ENCODE measurements at regions not wholly inside any gene's neighbourhood (a gene's known extent, or its start where the extent isn't known, plus 50 kb on each side); places are given as distances from the start of the nearest gene placed in this dataset.

- Histone ChIP-seq H3K27ac (no peak overlapping the region), H3K36me3 (no peaks in the 10 kb centered on the region), H3K4me3 (no peak overlapping the region), H3K9me3 (peaks cover 0 to 21% (median 6%) of the 10 kb centered on the region in 8 donors), H3K27me3 (replicated peaks in 1 of 7) (peaks cover 0 to 22% (median 0%) of the 10 kb centered on the region in 7 donors), H3K4me1 (no peaks in the 10 kb centered on the region)
- TF ChIP-seq POLR2A (IDR thresholded peaks at IDR 0.05) = no peak
- no peak for TF ChIP-seq CTCF (IDR thresholded peaks at IDR 0.05 in 8 of 11, conservative IDR thresholded peaks at IDR 0.05 in 3 of 11)
- TF ChIP-seq POLR2AphosphoS5 (IDR thresholded peaks at IDR 0.05) = no peak
- intact Hi-C loops (cut with DNase I; ENCODE audit: low total_unique reads) = no loop called here
- DNase-seq = no peak
- 84 to 91% (median 89%) methylated on average over 11 of the region's 11 CpGs for WGBS, 5 donors
These were observed 244.7 kb downstream of the EIPR1 start for GRCh38 chr2:3132966-3133365.

GRCh38 chr2:3132466-3132865, 245.2 kb downstream of the EIPR1 start:
- no peak overlapping the region for H3K4me3 ChIP-seq
- TF ChIP-seq POLR2A (IDR thresholded peaks at IDR 0.05) (no peak), CTCF (IDR thresholded peaks at IDR 0.05 in 8 of 11, conservative IDR thresholded peaks at IDR 0.05 in 3 of 11) (no peak), POLR2AphosphoS5 (IDR thresholded peaks at IDR 0.05) (no peak)
- DNase-seq = no peak
- no peaks in the 10 kb centered on the region for H3K36me3 ChIP-seq
- WGBS, 5 donors = 75 to 89% (median 84%) methylated on average over 8 to 10 of the region's 10 CpGs
- H3K4me1 ChIP-seq = peaks cover 0 to 5% (median 0%) of the 10 kb centered on the region in 6 donors
- no peak overlapping the region for H3K27ac ChIP-seq
- intact Hi-C loops (cut with DNase I; ENCODE audit: low total_unique reads) = no loop called here
- peaks cover 0 to 21% (median 6%) of the 10 kb centered on the region in 8 donors for H3K9me3 ChIP-seq
- H3K27me3 ChIP-seq (replicated peaks in 1 of 7) = peaks cover 0 to 22% (median 0%) of the 10 kb centered on the region in 7 donors

- no peak for DNase-seq
- 68 to 72% (median 70%) methylated on average over 22 of the region's 22 CpGs for WGBS, 5 donors
- Histone ChIP-seq H3K9me3 (peaks cover 0 to 21% (median 6%) of the 10 kb centered on the region in 8 donors), H3K4me3 (no peak overlapping the region), H3K36me3 (no peaks in the 10 kb centered on the region), H3K27me3 (replicated peaks in 1 of 7) (peaks cover 0 to 22% (median 0%) of the 10 kb centered on the region in 7 donors), H3K27ac (no peak overlapping the region), H3K4me1 (peaks cover 0 to 12% (median 2%) of the 10 kb centered on the region in 6 donors)
- intact Hi-C loops (cut with DNase I; ENCODE audit: low total_unique reads) = no loop called here
- TF ChIP-seq POLR2AphosphoS5 (IDR thresholded peaks at IDR 0.05) (no peak), POLR2A (IDR thresholded peaks at IDR 0.05) (no peak), CTCF (IDR thresholded peaks at IDR 0.05 in 8 of 11, conservative IDR thresholded peaks at IDR 0.05 in 3 of 11) (no peak)
These were observed 245.8 kb downstream of the EIPR1 start for GRCh38 chr2:3131636-3132326.

- DNase-seq = no peak
- TF ChIP-seq POLR2AphosphoS5 (IDR thresholded peaks at IDR 0.05) = no peak
- TF ChIP-seq CTCF (IDR thresholded peaks at IDR 0.05 in 8 of 11, conservative IDR thresholded peaks at IDR 0.05 in 3 of 11) = no peak
- TF ChIP-seq POLR2A (IDR thresholded peaks at IDR 0.05) = no peak
These were observed 246.6 kb downstream of the EIPR1 start for GRCh38 chr2:3130889-3131635.

More at GRCh38 chr2:3130889-3131635, 246.6 kb downstream of the EIPR1 start:
- Histone ChIP-seq H3K27me3 (replicated peaks in 1 of 7) (peaks cover 0 to 22% (median 0%) of the 10 kb centered on the region in 7 donors), H3K36me3 (no peaks in the 10 kb centered on the region), H3K4me1 (peaks cover 0 to 17% (median 4%) of the 10 kb centered on the region in 6 donors), H3K4me3 (no peak overlapping the region), H3K27ac (no peak overlapping the region), H3K9me3 (peaks cover 0 to 17% (median 6%) of the 10 kb centered on the region in 8 donors)
- intact Hi-C loops (cut with DNase I; ENCODE audit: low total_unique reads) = no loop called here
- 47 to 57% (median 53%) methylated on average over 19 of the region's 19 CpGs for WGBS, 5 donors

Measured in spleen (tissue), 11 donors.